ENCODE measurements at regions not wholly inside any gene's neighbourhood (a gene's known extent, or its start where the extent isn't known, plus 50 kb on each side); places are given as distances from the start of the nearest gene placed in this dataset.

- TF ChIP-seq ZNF462 (CRISPR knock-in tag; IDR thresholded peaks at IDR 0.05), result no peak
Measured at GRCh38 chr5:112569596-112569995, 150.5 kb upstream of the EPB41L4A start (continued).

GRCh38 chr5:112570708-112571444, 151.8 kb upstream of the EPB41L4A start:
- Histone ChIP-seq H3K36me3 (ENCODE audit: insufficient read depth) (no peaks in the 10 kb centered on the region), H2AFZ (no peak overlapping the region), H3K4me2 (no peak overlapping the region), H3K4me3 (no peak overlapping the region), H3F3A (replicated peaks; ENCODE audit: low read depth) (no peaks in the 10 kb centered on the region), H4K20me1 (replicated peaks; ENCODE audit: insufficient read depth) (no peaks in the 10 kb centered on the region), H3K9me2 (ENCODE audit: insufficient read depth) (no peaks in the 10 kb centered on the region), H3K27me3 (ENCODE audit: insufficient read depth) (no peaks in the 10 kb centered on the region), H3K79me2 (replicated peaks; ENCODE audit: insufficient read depth) (no peaks in the 10 kb centered on the region), H3K4me1 (ENCODE audit: insufficient read depth) (no peaks in the 10 kb centered on the region), H3K27ac (ENCODE audit: low read depth) (no peak overlapping the region)
- peaks cover 2% of the 10 kb centered on the region for H3K27me3 Mint-ChIP-seq (ENCODE audit: insufficient read depth, low read depth, poor library complexity)
- no peaks in the 10 kb centered on the region for H3K4me1 Mint-ChIP-seq
- no peak overlapping the region for H3K4me3 Mint-ChIP-seq
- no peak for TF ChIP-seq ZNF462 (CRISPR knock-in tag; IDR thresholded peaks at IDR 0.05)
- no peak for TF ChIP-seq STAT1 (IDR thresholded peaks at IDR 0.05; ENCODE audit: unreplicated experiment)
- DNase-seq (ENCODE audit: low spot score), result no peak
- H3K9me3 Mint-ChIP-seq, result 0 out of 3 replicates have a peak, but pooled peaks cover 4% of the 10 kb centered on the region
- no peak overlapping the region for H3K27ac Mint-ChIP-seq
- peaks cover 3% of the 10 kb centered on the region; the same call in 1 of the 3 replicates for H3K36me3 Mint-ChIP-seq (ENCODE audit: low read depth)
- ATAC-seq, result no peak

All from GM23338 (cell line).